Fibroblast of villous mesenchyme (primary cell): ENCODE measurements at regions not wholly inside any gene's neighbourhood (a gene's known extent, or its start where the extent isn't known, plus 50 kb on each side); places are given as distances from the start of the nearest gene placed in this dataset.

Experiments
- DNase-seq: peaks from one replicate; pipeline ENCODE4 v3.0.0-alpha.2; 2010; ENCODE audit warnings: low read depth
- H3K4me3 ChIP-seq: 2 replicates; pipeline ENCODE4 v1.5.1; 2011; ENCODE audit warnings: low read depth, mild to moderate bottlenecking, low read length
- TF ChIP-seq, protein P1 (sequence below): IDR thresholded peaks from 2 replicates; pipeline ENCODE4 v1.5.1; 2012; ENCODE audit warnings: low read depth, mild to moderate bottlenecking, low read length; ENCODE audit not compliant: insufficient read depth

DNA sequence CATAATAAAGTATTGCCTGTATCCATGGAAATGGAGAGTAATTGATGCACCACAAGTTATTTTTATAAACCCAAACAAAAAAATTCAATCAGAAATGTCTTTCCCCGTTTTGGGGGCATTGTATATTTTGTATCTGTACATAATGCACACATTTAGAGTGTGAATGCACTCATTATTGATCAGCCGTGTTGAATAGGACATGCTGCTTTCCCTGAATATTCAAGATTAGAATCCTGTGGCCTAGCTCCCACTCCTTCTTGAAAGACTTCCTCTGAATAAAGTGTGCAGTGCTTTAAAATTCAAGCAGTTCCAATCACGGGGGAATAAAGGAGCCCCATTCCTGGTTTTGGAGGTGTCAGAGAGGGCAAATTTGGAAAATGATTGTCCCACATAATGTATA is 103.8 kb upstream of the TOX3 start:
- H3K4me3 ChIP-seq, result no peak overlapping the region
- no peak for DNase-seq
- TF ChIP-seq, protein P1, sequence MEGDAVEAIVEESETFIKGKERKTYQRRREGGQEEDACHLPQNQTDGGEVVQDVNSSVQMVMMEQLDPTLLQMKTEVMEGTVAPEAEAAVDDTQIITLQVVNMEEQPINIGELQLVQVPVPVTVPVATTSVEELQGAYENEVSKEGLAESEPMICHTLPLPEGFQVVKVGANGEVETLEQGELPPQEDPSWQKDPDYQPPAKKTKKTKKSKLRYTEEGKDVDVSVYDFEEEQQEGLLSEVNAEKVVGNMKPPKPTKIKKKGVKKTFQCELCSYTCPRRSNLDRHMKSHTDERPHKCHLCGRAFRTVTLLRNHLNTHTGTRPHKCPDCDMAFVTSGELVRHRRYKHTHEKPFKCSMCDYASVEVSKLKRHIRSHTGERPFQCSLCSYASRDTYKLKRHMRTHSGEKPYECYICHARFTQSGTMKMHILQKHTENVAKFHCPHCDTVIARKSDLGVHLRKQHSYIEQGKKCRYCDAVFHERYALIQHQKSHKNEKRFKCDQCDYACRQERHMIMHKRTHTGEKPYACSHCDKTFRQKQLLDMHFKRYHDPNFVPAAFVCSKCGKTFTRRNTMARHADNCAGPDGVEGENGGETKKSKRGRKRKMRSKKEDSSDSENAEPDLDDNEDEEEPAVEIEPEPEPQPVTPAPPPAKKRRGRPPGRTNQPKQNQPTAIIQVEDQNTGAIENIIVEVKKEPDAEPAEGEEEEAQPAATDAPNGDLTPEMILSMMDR, result no peak

DNA sequence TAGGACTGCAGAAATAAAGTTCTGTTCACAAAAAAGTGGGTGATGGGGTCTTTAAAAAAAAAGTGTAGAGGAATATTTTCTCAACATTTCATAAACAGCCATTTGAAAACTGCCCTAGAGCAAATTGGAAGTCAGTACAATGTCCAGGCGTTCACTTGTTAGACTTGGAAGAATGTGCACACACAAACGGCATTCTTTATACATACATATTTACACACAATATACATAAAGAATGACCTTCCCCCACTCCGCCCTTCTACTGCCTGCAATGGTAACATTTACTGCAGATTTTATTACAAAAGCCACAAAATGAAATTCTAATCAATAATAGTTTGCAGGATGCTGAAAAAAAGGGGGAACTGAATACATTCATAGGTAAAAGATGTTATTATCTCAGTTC is 103.4 kb upstream of the TOX3 start:
- no peak overlapping the region for H3K4me3 ChIP-seq
- TF ChIP-seq, protein P1, result no peak
- DNase-seq, result no peak

DNA sequence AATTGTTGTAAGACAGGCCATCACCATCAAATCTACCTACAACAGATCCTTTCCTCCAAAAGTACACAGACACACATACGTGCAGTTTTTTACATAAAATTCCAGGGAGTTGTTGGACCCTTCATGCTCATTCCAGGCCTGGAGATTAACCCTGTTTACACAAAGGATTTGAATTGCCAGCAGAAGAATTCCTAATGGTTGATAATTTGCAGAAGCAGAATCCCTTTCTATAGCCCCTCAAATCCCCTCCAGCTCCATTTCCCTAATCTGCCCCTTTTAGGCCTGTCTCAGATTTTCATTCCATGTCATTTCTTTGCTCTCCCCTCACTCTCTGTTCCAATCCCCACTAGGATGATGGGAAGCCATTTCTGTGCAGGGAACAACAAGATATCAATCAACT is 102.9 kb upstream of the TOX3 start:
- H3K4me3 ChIP-seq, result no peak overlapping the region
- TF ChIP-seq, protein P1, result no peak
- DNase-seq, result no peak

DNA sequence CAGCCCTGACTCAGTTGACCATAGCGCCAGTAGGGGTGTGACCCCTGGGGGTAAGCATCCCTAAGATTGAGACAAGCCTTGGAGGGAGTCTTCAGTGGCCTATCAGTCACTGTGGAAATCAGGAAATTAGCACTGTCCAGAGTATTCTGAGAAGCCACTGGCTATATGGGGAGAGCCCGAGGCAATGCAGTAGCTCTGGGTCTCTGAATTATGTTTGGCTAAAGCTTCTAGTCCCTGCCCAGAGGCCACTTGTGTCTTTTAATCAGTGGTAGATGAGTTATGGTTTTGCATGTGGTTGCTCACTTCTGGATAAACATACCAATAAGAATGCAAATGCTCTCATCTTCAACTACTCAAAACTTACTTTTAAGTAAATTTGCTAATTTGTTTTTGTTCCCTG is 100.6 kb upstream of the TOX3 start:
- TF ChIP-seq, protein P1, result no peak
- DNase-seq, result no peak
- no peak overlapping the region for H3K4me3 ChIP-seq

DNA sequence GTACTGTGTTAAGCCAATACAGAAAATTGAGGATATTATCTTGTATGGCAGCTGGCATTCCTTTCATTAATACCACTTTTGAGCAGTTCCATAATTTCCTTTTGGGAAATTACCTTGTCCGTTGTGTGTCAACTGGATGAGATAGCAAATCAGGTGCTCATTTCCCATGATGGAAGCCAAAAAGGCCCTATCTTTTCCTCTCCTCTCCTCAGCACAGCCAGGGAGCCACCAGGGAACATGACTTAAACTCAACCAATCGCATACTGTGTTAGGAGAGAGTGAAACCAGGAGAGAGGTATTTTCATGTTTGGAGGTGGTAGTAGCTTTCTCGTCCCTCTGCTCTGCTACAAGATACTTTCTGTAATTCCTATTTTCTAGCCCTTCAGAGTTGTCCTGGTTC is 96.1 kb upstream of the TOX3 start:
- TF ChIP-seq, protein P1, result no peak
- no peak overlapping the region for H3K4me3 ChIP-seq
- no peak for DNase-seq

DNA sequence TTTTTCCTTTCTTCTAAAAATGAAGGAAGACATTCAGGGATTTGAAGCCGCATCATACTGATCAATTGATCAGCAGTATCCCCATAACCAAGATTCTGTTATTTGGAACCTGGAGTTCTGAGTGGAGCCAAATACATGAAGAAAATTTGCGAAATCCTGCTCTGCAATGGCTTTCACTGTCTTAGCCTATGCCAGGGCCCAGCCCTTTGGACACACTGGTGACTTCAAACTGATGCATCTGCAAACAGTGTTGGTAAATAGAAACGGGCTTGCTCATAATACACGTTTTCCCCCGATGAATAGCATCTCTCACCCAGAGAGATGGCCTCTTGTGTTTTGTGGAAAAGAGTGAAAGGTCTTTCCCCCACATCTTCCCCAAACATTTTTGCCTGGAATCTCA is 87.6 kb upstream of the TOX3 start:
- TF ChIP-seq, protein P1, result no peak
- DNase-seq, result no peak
- H3K4me3 ChIP-seq, result no peak overlapping the region

DNA sequence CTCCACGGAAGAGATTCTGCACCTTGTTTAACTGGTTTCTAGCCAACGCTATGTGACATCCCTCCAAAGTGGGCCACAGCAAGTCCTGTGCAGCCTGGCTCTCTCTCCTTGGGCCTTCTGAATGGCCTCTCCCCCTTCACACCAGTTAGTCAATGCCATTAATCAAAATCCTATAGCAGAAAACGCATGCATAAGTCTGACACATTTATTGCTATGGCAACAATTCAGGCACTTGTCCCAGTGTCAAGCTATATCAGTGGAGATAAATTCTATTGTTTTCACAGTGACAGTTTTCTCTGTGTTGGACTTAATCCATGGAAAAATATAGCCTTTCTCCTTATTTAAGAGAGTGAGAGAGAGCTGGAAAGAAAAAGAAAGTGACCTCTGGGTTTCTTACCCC is 87.2 kb upstream of the TOX3 start:
- DNase-seq, result no peak
- no peak overlapping the region for H3K4me3 ChIP-seq
- TF ChIP-seq, protein P1, result no peak
